Stomach (tissue), 4 donors: ENCODE measurements at regions not wholly inside any gene's neighbourhood (a gene's known extent, or its start where the extent isn't known, plus 50 kb on each side); places are given as distances from the start of the nearest gene placed in this dataset.

Experiments used
- EP300 ChIP-seq: sonication (generic); formaldehyde crosslinking; IDR thresholded peaks from one replicate; pipeline ENCODE4 v1.6.1; 2017; ENCODE audit warnings: antibody characterized with exemption
- POLR2A ChIP-seq, 4 donors: fragments of 450-650 bp; IDR thresholded peaks; one replicate each; pipeline ENCODE4 v1.6.1; 2016; ENCODE audit warnings: antibody characterized with exemption in 4 of 4, control low read depth in 2 of 4, mild to moderate bottlenecking in 1 of 4, moderate library complexity in 1 of 4
- POLR2AphosphoS5 ChIP-seq, 3 donors: sonication (generic); formaldehyde crosslinking; IDR thresholded peaks; one replicate each; pipeline ENCODE4 v1.6.1; 2016; ENCODE audit warnings: antibody characterized with exemption in 3 of 3
- TF ChIP-seq, protein P1 (sequence below), 7 experiments: fragments of 450-650 bp in 4 of 7; fragments of 200-600 bp in 3 of 7; sonication (generic) in 3 of 7; IDR thresholded peaks; one replicate each; pipeline ENCODE4 v1.5.1; 2016 to 2019; ENCODE audit warnings: antibody characterized with exemption in 7 of 7, control low read depth in 2 of 7, mild to moderate bottlenecking in 1 of 7

DNA sequence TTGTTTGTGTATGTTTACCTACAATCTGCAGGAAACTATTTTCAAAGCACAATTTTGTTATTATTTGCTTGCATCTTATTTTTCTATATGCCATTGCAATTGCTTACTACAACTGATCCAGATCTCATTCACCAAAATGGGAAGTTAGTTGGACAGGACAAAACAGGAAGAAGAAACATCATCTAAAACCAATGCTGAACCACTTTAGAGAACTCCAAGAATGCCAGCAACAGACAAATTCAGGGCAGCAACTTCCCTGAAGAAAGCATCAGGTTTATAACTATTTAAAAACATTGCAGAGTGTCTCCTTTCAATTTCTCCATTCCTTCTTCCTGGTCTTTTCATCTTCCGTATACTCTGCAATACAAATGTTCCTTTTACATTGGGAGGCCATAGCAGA is 82.4 kb upstream of the SMYD2 start:
- TF ChIP-seq, protein P1, sequence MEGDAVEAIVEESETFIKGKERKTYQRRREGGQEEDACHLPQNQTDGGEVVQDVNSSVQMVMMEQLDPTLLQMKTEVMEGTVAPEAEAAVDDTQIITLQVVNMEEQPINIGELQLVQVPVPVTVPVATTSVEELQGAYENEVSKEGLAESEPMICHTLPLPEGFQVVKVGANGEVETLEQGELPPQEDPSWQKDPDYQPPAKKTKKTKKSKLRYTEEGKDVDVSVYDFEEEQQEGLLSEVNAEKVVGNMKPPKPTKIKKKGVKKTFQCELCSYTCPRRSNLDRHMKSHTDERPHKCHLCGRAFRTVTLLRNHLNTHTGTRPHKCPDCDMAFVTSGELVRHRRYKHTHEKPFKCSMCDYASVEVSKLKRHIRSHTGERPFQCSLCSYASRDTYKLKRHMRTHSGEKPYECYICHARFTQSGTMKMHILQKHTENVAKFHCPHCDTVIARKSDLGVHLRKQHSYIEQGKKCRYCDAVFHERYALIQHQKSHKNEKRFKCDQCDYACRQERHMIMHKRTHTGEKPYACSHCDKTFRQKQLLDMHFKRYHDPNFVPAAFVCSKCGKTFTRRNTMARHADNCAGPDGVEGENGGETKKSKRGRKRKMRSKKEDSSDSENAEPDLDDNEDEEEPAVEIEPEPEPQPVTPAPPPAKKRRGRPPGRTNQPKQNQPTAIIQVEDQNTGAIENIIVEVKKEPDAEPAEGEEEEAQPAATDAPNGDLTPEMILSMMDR (IDR thresholded peaks at IDR 0.05): no peak
- TF ChIP-seq EP300 (no peak), POLR2AphosphoS5 (IDR thresholded peaks at IDR 0.05) (no peak), POLR2A (IDR thresholded peaks at IDR 0.05) (no peak)
